ENCODE measurements at regions not wholly inside any gene's neighbourhood (a gene's known extent, or its start where the extent isn't known, plus 50 kb on each side); places are given as distances from the start of the nearest gene placed in this dataset.

GRCh38 chr13:22085001-22085400 lies 414.1 kb downstream of the FGF9 start:
- peaks cover under 1% of the 10 kb centered on the region for H3K9me3 Mint-ChIP-seq
- H3K27me3 Mint-ChIP-seq = no peaks in the 10 kb centered on the region
- H3K4me3 Mint-ChIP-seq = no peak overlapping the region
- DNase-seq = no peak
- peaks cover 25% of the 10 kb centered on the region for H3K4me1 Mint-ChIP-seq (ENCODE audit: low read depth)
- H3K27ac Mint-ChIP-seq = no peak overlapping the region
- H3K36me3 Mint-ChIP-seq (ENCODE audit: low read depth) = peaks cover 1% of the 10 kb centered on the region

- Mint-ChIP-seq H3K27ac (no peak overlapping the region), H3K27me3 (no peaks in the 10 kb centered on the region), H3K4me1 (ENCODE audit: low read depth) (peaks cover 37% of the 10 kb centered on the region), H3K9me3 (peaks cover 6% of the 10 kb centered on the region), H3K36me3 (ENCODE audit: low read depth) (peaks cover 5% of the 10 kb centered on the region), H3K4me3 (no peak overlapping the region)
- no peak for DNase-seq
Measured at GRCh38 chr13:22086597-22087330, 415.9 kb downstream of the FGF9 start.

- no peaks in the 10 kb centered on the region for H3K27me3 Mint-ChIP-seq
- peaks cover 33% of the 10 kb centered on the region for H3K4me1 Mint-ChIP-seq (ENCODE audit: low read depth)
- no peak overlapping the region for H3K4me3 Mint-ChIP-seq
- H3K27ac Mint-ChIP-seq = no peak overlapping the region
- peaks cover 7% of the 10 kb centered on the region for H3K9me3 Mint-ChIP-seq
- no peak for DNase-seq
- peaks cover 5% of the 10 kb centered on the region for H3K36me3 Mint-ChIP-seq (ENCODE audit: low read depth)
Measured at GRCh38 chr13:22090106-22090505, 419.2 kb downstream of the FGF9 start.

- H3K4me3 Mint-ChIP-seq = no peak overlapping the region
Measured at GRCh38 chr13:22091222-22091970, 420.5 kb downstream of the FGF9 start.

GRCh38 chr13:22091971-22092300 lies 421.1 kb downstream of the FGF9 start:
- DNase-seq = no peak
- H3K27ac Mint-ChIP-seq = no peak overlapping the region
- peaks cover 33% of the 10 kb centered on the region for H3K4me1 Mint-ChIP-seq (ENCODE audit: low read depth)
- no peak overlapping the region for H3K4me3 Mint-ChIP-seq
- H3K36me3 Mint-ChIP-seq (ENCODE audit: low read depth) = peaks cover 5% of the 10 kb centered on the region
- H3K9me3 Mint-ChIP-seq = peaks cover 9% of the 10 kb centered on the region
- H3K27me3 Mint-ChIP-seq = no peaks in the 10 kb centered on the region

More at GRCh38 chr13:22091222-22091970, 420.5 kb downstream of the FGF9 start:
- peaks cover 33% of the 10 kb centered on the region for H3K4me1 Mint-ChIP-seq (ENCODE audit: low read depth)
- no peaks in the 10 kb centered on the region for H3K27me3 Mint-ChIP-seq
- H3K36me3 Mint-ChIP-seq (ENCODE audit: low read depth) = peaks cover 5% of the 10 kb centered on the region
- no peak overlapping the region for H3K27ac Mint-ChIP-seq
- DNase-seq = no peak
- peaks cover 9% of the 10 kb centered on the region for H3K9me3 Mint-ChIP-seq

GRCh38 chr13:22092791-22093560 lies 422.1 kb downstream of the FGF9 start:
- H3K9me3 Mint-ChIP-seq = peaks cover 9% of the 10 kb centered on the region
- H3K4me3 Mint-ChIP-seq = no peak overlapping the region
- peaks cover 5% of the 10 kb centered on the region for H3K36me3 Mint-ChIP-seq (ENCODE audit: low read depth)
- H3K4me1 Mint-ChIP-seq (ENCODE audit: low read depth) = peaks cover 33% of the 10 kb centered on the region
- no peak for DNase-seq
- H3K27me3 Mint-ChIP-seq = no peaks in the 10 kb centered on the region
- H3K27ac Mint-ChIP-seq = no peak overlapping the region

GRCh38 chr13:22095794-22096193 lies 424.9 kb downstream of the FGF9 start:
- Mint-ChIP-seq H3K27me3 (no peaks in the 10 kb centered on the region), H3K36me3 (ENCODE audit: low read depth) (peaks cover 2% of the 10 kb centered on the region), H3K9me3 (peaks cover 14% of the 10 kb centered on the region), H3K27ac (no peak overlapping the region), H3K4me3 (no peak overlapping the region), H3K4me1 (ENCODE audit: low read depth) (peaks cover 21% of the 10 kb centered on the region)
- DNase-seq = no peak

GRCh38 chr13:22099585-22099984 lies 428.7 kb downstream of the FGF9 start:
- Mint-ChIP-seq H3K4me1 (ENCODE audit: low read depth) (peaks cover 15% of the 10 kb centered on the region), H3K36me3 (ENCODE audit: low read depth) (no peaks in the 10 kb centered on the region), H3K9me3 (peaks cover 11% of the 10 kb centered on the region), H3K27ac (no peak overlapping the region), H3K4me3 (no peak overlapping the region), H3K27me3 (no peaks in the 10 kb centered on the region)
- no peak for DNase-seq

GRCh38 chr13:22102271-22102670 lies 431.4 kb downstream of the FGF9 start:
- Mint-ChIP-seq H3K36me3 (ENCODE audit: low read depth) (no peaks in the 10 kb centered on the region), H3K4me3 (no peak overlapping the region), H3K27ac (no peak overlapping the region), H3K4me1 (ENCODE audit: low read depth) (peaks cover 35% of the 10 kb centered on the region), H3K9me3 (peaks cover 7% of the 10 kb centered on the region), H3K27me3 (no peaks in the 10 kb centered on the region)
- no peak for DNase-seq

- Mint-ChIP-seq H3K4me1 (ENCODE audit: low read depth) (peaks cover 45% of the 10 kb centered on the region), H3K9me3 (peaks cover 7% of the 10 kb centered on the region), H3K4me3 (no peak overlapping the region), H3K27ac (no peak overlapping the region), H3K36me3 (ENCODE audit: low read depth) (no peaks in the 10 kb centered on the region), H3K27me3 (no peaks in the 10 kb centered on the region)
- DNase-seq = no peak
Measured at GRCh38 chr13:22103046-22104027, 432.5 kb downstream of the FGF9 start.

GRCh38 chr13:22106058-22106457 lies 435.2 kb downstream of the FGF9 start:
- Mint-ChIP-seq H3K27ac (no peak overlapping the region), H3K27me3 (no peaks in the 10 kb centered on the region), H3K4me1 (ENCODE audit: low read depth) (peaks cover 71% of the 10 kb centered on the region), H3K36me3 (ENCODE audit: low read depth) (no peaks in the 10 kb centered on the region), H3K4me3 (no peak overlapping the region), H3K9me3 (no peaks in the 10 kb centered on the region)
- no peak for DNase-seq

GRCh38 chr13:22107549-22107948 lies 436.7 kb downstream of the FGF9 start:
- Mint-ChIP-seq H3K9me3 (no peaks in the 10 kb centered on the region), H3K27me3 (no peaks in the 10 kb centered on the region), H3K36me3 (ENCODE audit: low read depth) (no peaks in the 10 kb centered on the region), H3K4me3 (no peak overlapping the region), H3K4me1 (ENCODE audit: low read depth) (peaks cover 80% of the 10 kb centered on the region), H3K27ac (no peak overlapping the region)
- DNase-seq = no peak

- Mint-ChIP-seq H3K36me3 (ENCODE audit: low read depth) (peaks cover 8% of the 10 kb centered on the region), H3K27ac (peak overlapping the region; percentile 53), H3K4me1 (ENCODE audit: low read depth) (peaks cover 83% of the 10 kb centered on the region), H3K4me3 (peak overlapping the region; percentile 11), H3K9me3 (peaks cover 5% of the 10 kb centered on the region), H3K27me3 (no peaks in the 10 kb centered on the region)
- DNase-seq = no peak
Measured at GRCh38 chr13:22108283-22108942, 437.5 kb downstream of the FGF9 start.
